Esophagus squamous epithelium (tissue), 5 donors: ENCODE measurements at regions not wholly inside any gene's neighbourhood (a gene's known extent, or its start where the extent isn't known, plus 50 kb on each side); places are given as distances from the start of the nearest gene placed in this dataset.

Experiments used
- DNase-seq: peaks from one replicate; lab custom pipeline; 2025; lab: John Stamatoyannopoulos, UW
- H3K27ac ChIP-seq, 4 donors: fragments of 200-600 bp; sonication (generic); one replicate each; pipeline ENCODE4 v1.5.1; 2016 to 2019; ENCODE audit warnings: mild to moderate bottlenecking in 1 of 4
- H3K27me3 ChIP-seq, 4 donors: fragments of 200-600 bp; sonication (generic); 1 replicate in 3 of 4; 2 replicates in 1 of 4; pipeline versions ENCODE4 v1.5.1 to v1.6.0; 2017 to 2021; ENCODE audit warnings: antibody characterized with exemption in 1 of 4
- H3K36me3 ChIP-seq, 3 donors: fragments of 200-600 bp; sonication (generic); one replicate each; pipeline ENCODE4 v1.5.1; 2016 to 2019
- H3K4me1 ChIP-seq, 3 donors: fragments of 200-600 bp; sonication (generic); one replicate each; pipeline ENCODE4 v1.5.1; 2017 to 2019
- H3K4me3 ChIP-seq, 4 donors: fragments of 200-600 bp; sonication (generic); 1 replicate in 3 of 4; 2 replicates in 1 of 4; pipeline ENCODE4 v1.5.1; 2016 to 2019; ENCODE audit warnings: mild to moderate bottlenecking in 2 of 4, moderate library complexity in 1 of 4
- H3K9me3 ChIP-seq, 3 donors: fragments of 200-600 bp; sonication (generic); one replicate each; pipeline ENCODE4 v1.5.1; 2016 to 2019
- CTCF ChIP-seq, 6 experiments: fragments of 450-650 bp in 4 of 6; fragments of 200-600 bp in 2 of 6; sonication (generic) in 2 of 6; IDR thresholded peaks; one replicate each; pipeline ENCODE4 v1.5.1; 2016 to 2019; ENCODE audit warnings: antibody characterized with exemption in 6 of 6, mild to moderate bottlenecking in 4 of 6, moderate library complexity in 4 of 6
- POLR2A ChIP-seq, 4 donors: fragments of 450-650 bp; IDR thresholded peaks; one replicate each; pipeline ENCODE4 v1.6.1; 2017; ENCODE audit warnings: antibody characterized with exemption in 4 of 4, mild to moderate bottlenecking in 4 of 4, moderate library complexity in 3 of 4
- WGBS, 2 donors: methylation state at CpG; one replicate each; pipeline ENCODE4 v1.1.5; 2018; 5-methylcytosine and 5-hydroxymethylcytosine counted together
- intact Hi-C: fragments of 100-400 bp; cut with DNase I; formaldehyde crosslinking; loops from one replicate; pipeline ENCODE4 v1.15.0; 2022
- donor health status: DM: yes; HTN: yes; CAD: no.

GRCh38 chr12:17778242-17778641 lies 311.8 kb downstream of the RERGL start:
- no peak for DNase-seq
- no peak overlapping the region for H3K27ac ChIP-seq
- peaks cover 0 to 7% (median 0%) of the 10 kb centered on the region in 3 donors for H3K9me3 ChIP-seq
- no peaks in the 10 kb centered on the region for H3K27me3 ChIP-seq
- no peak overlapping the region for H3K4me3 ChIP-seq
- intact Hi-C loops, result no loop called here
- no peaks in the 10 kb centered on the region for H3K4me1 ChIP-seq
- TF ChIP-seq CTCF (IDR thresholded peaks at IDR 0.05) (no peak), POLR2A (IDR thresholded peaks at IDR 0.05) (no peak)
- H3K36me3 ChIP-seq, result no peaks in the 10 kb centered on the region

GRCh38 chr12:17763366-17763765 lies 326.6 kb downstream of the RERGL start:
- Histone ChIP-seq H3K4me3 (no peak overlapping the region), H3K36me3 (no peaks in the 10 kb centered on the region)
- intact Hi-C loops, result no loop called here

GRCh38 chr12:17759982-17760381 lies 330.0 kb downstream of the RERGL start:
- H3K9me3 ChIP-seq, result peaks cover 0 to 5% (median 3%) of the 10 kb centered on the region in 3 donors
- WGBS, 2 donors, result 77 to 85% methylated on average over 7 to 8 of the region's 8 CpGs
- no peaks in the 10 kb centered on the region for H3K4me1 ChIP-seq
- H3K27ac ChIP-seq, result no peak overlapping the region
- TF ChIP-seq POLR2A (IDR thresholded peaks at IDR 0.05) (no peak), CTCF (IDR thresholded peaks at IDR 0.05) (no peak)
- H3K4me3 ChIP-seq, result no peak overlapping the region
- intact Hi-C loops, result no loop called here
- DNase-seq, result no peak
- H3K27me3 ChIP-seq, result no peaks in the 10 kb centered on the region
- H3K36me3 ChIP-seq, result no peaks in the 10 kb centered on the region

More at GRCh38 chr12:17763366-17763765, 326.6 kb downstream of the RERGL start:
- H3K4me1 ChIP-seq, result no peaks in the 10 kb centered on the region
- peaks cover 0 to 5% (median 0%) of the 10 kb centered on the region in 3 donors for H3K9me3 ChIP-seq
- no peaks in the 10 kb centered on the region for H3K27me3 ChIP-seq
- 76 to 82% methylated on average over 4 of the region's 4 CpGs for WGBS, 2 donors
- H3K27ac ChIP-seq, result no peak overlapping the region
- TF ChIP-seq CTCF (IDR thresholded peaks at IDR 0.05) (no peak), POLR2A (IDR thresholded peaks at IDR 0.05) (no peak)
- no peak for DNase-seq
